Left lung (tissue), 4 donors: ENCODE measurements at regions not wholly inside any gene's neighbourhood (a gene's known extent, or its start where the extent isn't known, plus 50 kb on each side); places are given as distances from the start of the nearest gene placed in this dataset.

Source experiments
- ATAC-seq: fragments of 200-7000 bp; cut with Tn5 transposase; one replicate; pipeline ENCODE4 v1.9.1; 2020; ENCODE audit warnings: moderate library complexity
- DNase-seq, 4 donors: peaks; one replicate each; pipeline ENCODE4 v3.0.0-alpha.2; 2013 to 2020
- H3K27ac ChIP-seq, 2 donors: fragments of 200-600 bp; sonication (generic) in 1 of 2; one replicate each; pipeline versions ENCODE4 v1.5.0 to v1.8.0; 2020 to 2021
- H3K27me3 ChIP-seq, 2 donors: fragments of 200-600 bp; sonication (generic) in 1 of 2; one replicate each; pipeline versions ENCODE4 v1.5.0 to v1.8.0; 2020 to 2021
- H3K36me3 ChIP-seq, 2 donors: fragments of 200-600 bp; sonication (generic) in 1 of 2; one replicate each; pipeline versions ENCODE4 v1.5.0 to v1.8.0; 2020 to 2021
- H3K4me1 ChIP-seq, 2 donors: fragments of 200-600 bp; one replicate each; pipeline ENCODE4 v1.8.0; 2021
- H3K4me3 ChIP-seq, 2 donors: fragments of 200-600 bp; sonication (generic) in 1 of 2; one replicate each; pipeline versions ENCODE4 v1.5.0 to v1.8.0; 2020 to 2021; ENCODE audit warnings: mild to moderate bottlenecking in 1 of 2
- H3K9me3 ChIP-seq, 2 donors: fragments of 200-600 bp; sonication (generic) in 1 of 2; one replicate each; pipeline versions ENCODE4 v1.5.0 to v1.8.0; 2020 to 2021
- CTCF ChIP-seq, 2 donors: fragments of 200-600 bp; sonication (generic) in 1 of 2; IDR thresholded peaks; one replicate each; pipeline versions ENCODE4 v1.5.0 to v1.8.0; 2021; ENCODE audit warnings: antibody characterized with exemption in 2 of 2
- intact Hi-C, 2 donors: fragments of 100-400 bp; cut with DNase I; formaldehyde crosslinking; loops; one replicate each; pipeline versions ENCODE4 v1.11.2 to v1.14.2; 2022
- donor health status: DM: no; HTN: yes; CAD: no.
- donor health status: DM: no; HTN: no; CAD: no.

DNA sequence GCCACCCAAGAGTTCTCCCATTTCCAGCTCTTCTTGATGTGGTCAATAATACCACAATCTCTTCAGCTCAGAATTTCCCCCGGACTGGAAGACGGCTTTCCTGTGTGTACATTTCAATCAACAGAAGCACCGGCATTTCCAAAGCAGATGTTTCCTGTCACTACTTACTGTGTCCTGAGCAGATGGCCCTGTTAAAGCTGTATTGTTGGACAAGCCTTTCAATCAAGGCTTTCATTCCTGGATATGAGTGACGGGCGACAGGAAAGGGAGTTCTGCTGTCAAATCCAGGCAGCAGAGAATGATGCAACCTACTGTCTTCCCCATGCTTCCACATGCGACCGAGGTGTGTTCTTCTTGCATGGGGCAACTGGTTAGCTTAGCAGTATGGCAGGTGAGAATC lies 76.4 kb upstream of the CCDC60 start:
- Histone ChIP-seq H3K4me1 (no peaks in the 10 kb centered on the region), H3K27me3 (no peaks in the 10 kb centered on the region), H3K36me3 (no peaks in the 10 kb centered on the region), H3K4me3 (no peak overlapping the region), H3K9me3 (peaks cover 0 to 7% of the 10 kb centered on the region in 2 donors), H3K27ac (no peak overlapping the region)
- DNase-seq (peak in 2 of 4 donors; percentile 10 to 40), ATAC-seq (no peak)
- TF ChIP-seq CTCF (IDR thresholded peaks at IDR 0.05) = peak in 1 of 2 donors; percentile 9
- intact Hi-C loops = no loop called here

GRCh38 chr12:119258556-119258955 lies 76.0 kb upstream of the CCDC60 start:
- no peaks in the 10 kb centered on the region for H3K27me3 ChIP-seq
- no peak overlapping the region for H3K27ac ChIP-seq
- ATAC-seq = no peak
- DNase-seq = no peak
- H3K9me3 ChIP-seq = peaks cover 0 to 7% of the 10 kb centered on the region in 2 donors
- intact Hi-C loops = no loop called here
- H3K4me1 ChIP-seq = no peaks in the 10 kb centered on the region
- TF ChIP-seq CTCF (IDR thresholded peaks at IDR 0.05) = no peak
- no peak overlapping the region for H3K4me3 ChIP-seq
- no peaks in the 10 kb centered on the region for H3K36me3 ChIP-seq

DNA sequence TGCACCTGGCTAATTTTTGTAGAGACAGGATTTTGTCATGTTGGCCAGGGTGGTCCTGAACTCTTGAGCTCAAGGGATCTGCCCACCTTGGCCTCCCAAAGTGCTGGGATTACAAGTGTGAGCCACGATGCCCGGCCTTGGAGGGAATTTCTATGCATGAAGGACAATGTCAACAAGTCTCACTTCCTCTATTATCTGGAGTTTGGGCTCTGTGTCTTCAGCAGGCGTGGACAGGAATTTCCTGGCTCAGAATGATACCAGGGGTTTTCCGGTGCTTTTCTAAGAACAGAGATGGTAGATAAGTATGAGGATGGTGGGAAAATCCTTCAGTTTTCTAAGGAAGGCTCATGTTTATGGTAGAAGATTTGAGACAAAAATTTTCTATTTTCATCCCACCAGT lies 75.0 kb upstream of the CCDC60 start:
- H3K9me3 ChIP-seq = peaks cover 0 to 7% of the 10 kb centered on the region in 2 donors
- no peaks in the 10 kb centered on the region for H3K4me1 ChIP-seq
- H3K27me3 ChIP-seq = no peaks in the 10 kb centered on the region
- H3K36me3 ChIP-seq = no peaks in the 10 kb centered on the region
- ATAC-seq = no peak
- H3K4me3 ChIP-seq = no peak overlapping the region
- no peak for TF ChIP-seq CTCF (IDR thresholded peaks at IDR 0.05)
- intact Hi-C loops = no loop called here
- peak in 1 of 4 donors; percentile 11 for DNase-seq
- H3K27ac ChIP-seq = no peak overlapping the region

- Histone ChIP-seq H3K27ac (no peak overlapping the region), H3K9me3 (peaks cover 0 to 18% of the 10 kb centered on the region in 2 donors), H3K27me3 (no peaks in the 10 kb centered on the region), H3K4me3 (no peak overlapping the region), H3K4me1 (no peaks in the 10 kb centered on the region), H3K36me3 (no peaks in the 10 kb centered on the region)
- DNase-seq (no peak), ATAC-seq (no peak)
- TF ChIP-seq CTCF (IDR thresholded peaks at IDR 0.05) = no peak
- intact Hi-C loops = no loop called here
These were observed 72.1 kb upstream of the CCDC60 start for GRCh38 chr12:119262388-119262787.

DNA sequence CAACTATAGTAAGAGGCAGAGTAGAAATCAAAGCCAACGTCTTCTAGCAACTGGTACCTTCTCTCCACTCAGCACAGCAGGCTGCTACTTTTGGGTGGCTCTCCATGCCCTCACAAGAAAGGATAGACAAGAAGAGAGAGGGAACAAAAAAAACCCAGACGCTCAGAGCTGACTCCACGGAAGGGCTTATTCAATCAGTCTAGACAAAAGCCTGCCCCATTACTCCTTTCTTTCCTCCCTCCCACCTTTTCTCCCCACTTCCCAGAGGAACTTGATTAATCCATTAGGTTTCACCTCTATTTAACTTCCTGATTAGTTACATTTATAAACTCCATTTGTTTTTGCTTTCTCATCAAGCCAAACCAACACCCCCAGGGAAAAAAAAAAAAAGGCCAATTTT lies 71.1 kb upstream of the CCDC60 start:
- intact Hi-C loops = no loop called here
- Histone ChIP-seq H3K4me1 (no peaks in the 10 kb centered on the region), H3K27me3 (no peaks in the 10 kb centered on the region), H3K4me3 (no peak overlapping the region), H3K27ac (no peak overlapping the region), H3K36me3 (no peaks in the 10 kb centered on the region), H3K9me3 (peaks cover 0 to 26% of the 10 kb centered on the region in 2 donors)
- ATAC-seq (no peak), DNase-seq (no peak)
- no peak for TF ChIP-seq CTCF (IDR thresholded peaks at IDR 0.05)
